ENCODE measurements at regions not wholly inside any gene's neighbourhood (a gene's known extent, or its start where the extent isn't known, plus 50 kb on each side); places are given as distances from the start of the nearest gene placed in this dataset.
"Not testable (repeated sequence)": the region's sequence is repeated elsewhere in the genome, so short reads cannot be mapped to it uniquely, and the experiment has no call there.

- FAIRE-seq (no peak), DNase-seq (ENCODE audit: insufficient read length) (no peak)
- no peak for TF ChIP-seq TAF1 (IDR thresholded peaks at IDR 0.05; ENCODE audit: borderline replicate concordance, low read depth, low read length)
- no peak for TF ChIP-seq POLR2AphosphoS5 (IDR thresholded peaks at IDR 0.05; ENCODE audit: low read depth, low read length)
- no peak for TF ChIP-seq POLR2A (IDR thresholded peaks at IDR 0.05; ENCODE audit: low read depth, low read length)
These were observed 887.4 kb upstream of the ROBO1 start for GRCh38 chr3:80655216-80655615.

- FAIRE-seq (no peak), DNase-seq (ENCODE audit: insufficient read length) (no peak)
- TF ChIP-seq POLR2AphosphoS5 (IDR thresholded peaks at IDR 0.05; ENCODE audit: low read depth, low read length) (no peak), POLR2A (IDR thresholded peaks at IDR 0.05; ENCODE audit: low read depth, low read length) (no peak), TAF1 (IDR thresholded peaks at IDR 0.05; ENCODE audit: borderline replicate concordance, low read depth, low read length) (no peak)
These were observed 881.4 kb upstream of the ROBO1 start for GRCh38 chr3:80649170-80649569.

DNA sequence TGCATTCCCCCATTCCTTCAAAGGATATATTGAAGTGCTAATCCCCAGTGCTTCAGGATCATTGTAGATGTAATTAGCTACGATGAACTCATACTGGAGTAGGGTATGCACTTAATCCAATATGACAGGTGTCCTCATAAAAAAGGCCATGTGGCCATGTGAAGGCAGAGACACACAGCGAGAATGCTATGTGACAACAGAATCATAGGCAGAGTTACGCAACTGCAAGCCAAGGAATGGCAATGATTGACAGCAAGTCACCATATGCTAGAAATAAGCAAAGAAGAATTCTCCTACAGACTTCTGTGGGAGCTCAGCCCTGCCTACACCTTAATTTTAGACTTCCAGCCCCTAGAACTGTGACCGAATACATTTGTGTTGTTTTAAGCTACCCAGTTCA, 875.6 kb upstream of the ROBO1 start:
- DNase-seq (ENCODE audit: insufficient read length), result no peak
- no peak for TF ChIP-seq POLR2A (IDR thresholded peaks at IDR 0.05; ENCODE audit: low read depth, low read length)
- no peak for TF ChIP-seq POLR2AphosphoS5 (IDR thresholded peaks at IDR 0.05; ENCODE audit: low read depth, low read length)
- no peak for TF ChIP-seq TAF1 (IDR thresholded peaks at IDR 0.05; ENCODE audit: borderline replicate concordance, low read depth, low read length)

DNA sequence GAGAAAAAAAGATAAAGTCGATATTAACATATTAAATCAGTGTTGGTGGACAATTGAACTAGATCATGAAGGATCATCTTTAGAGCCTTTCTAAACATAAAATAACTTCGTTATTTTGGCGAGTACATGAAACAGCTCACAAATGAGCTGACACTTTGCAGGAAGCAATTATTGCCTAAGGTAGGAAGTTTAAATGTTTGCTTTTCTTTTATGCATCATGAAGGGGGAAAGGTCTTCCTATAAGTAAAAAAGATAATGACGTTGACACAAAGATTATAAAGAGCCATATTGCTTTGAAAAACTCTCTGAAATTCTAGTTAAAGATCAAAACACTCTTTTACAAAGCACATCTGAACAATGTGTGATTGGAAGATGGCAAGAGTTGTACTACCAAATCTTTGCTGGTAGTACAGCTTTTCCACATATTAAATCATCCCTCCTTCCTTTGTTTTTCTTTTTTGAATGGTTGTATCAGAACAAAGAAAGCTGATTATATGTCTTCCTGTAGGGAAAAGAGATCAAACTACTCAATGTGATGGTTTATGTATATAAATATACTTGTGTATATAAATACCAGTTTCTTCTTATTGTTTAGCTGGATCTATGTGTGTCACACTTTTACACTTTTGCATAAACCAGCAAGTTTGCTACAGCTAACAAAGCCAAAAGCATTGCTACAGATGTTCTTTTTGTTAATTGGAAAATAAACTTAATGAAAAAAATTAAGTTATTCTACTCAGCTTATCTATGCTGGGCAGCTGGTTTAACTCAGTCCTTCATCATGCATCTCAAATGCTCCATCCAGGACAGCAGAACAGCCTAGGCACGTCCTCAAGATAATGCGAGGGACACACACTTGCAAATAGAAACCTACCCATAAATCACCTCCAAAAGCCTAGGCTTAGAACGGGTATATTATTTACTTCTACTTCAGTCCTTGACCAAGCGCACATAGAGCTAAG, 850.8 kb upstream of the ROBO1 start:
- no peak for TF ChIP-seq TAF1 (IDR thresholded peaks at IDR 0.05; ENCODE audit: borderline replicate concordance, low read depth, low read length)
- TF ChIP-seq POLR2AphosphoS5 (IDR thresholded peaks at IDR 0.05; ENCODE audit: low read depth, low read length), result no peak
- no peak for TF ChIP-seq POLR2A (IDR thresholded peaks at IDR 0.05; ENCODE audit: low read depth, low read length)
- FAIRE-seq, result no peak
- DNase-seq (ENCODE audit: insufficient read length), result no peak

More for the DNA sequence above, 875.6 kb upstream of the ROBO1 start:
- no peak for FAIRE-seq

DNA sequence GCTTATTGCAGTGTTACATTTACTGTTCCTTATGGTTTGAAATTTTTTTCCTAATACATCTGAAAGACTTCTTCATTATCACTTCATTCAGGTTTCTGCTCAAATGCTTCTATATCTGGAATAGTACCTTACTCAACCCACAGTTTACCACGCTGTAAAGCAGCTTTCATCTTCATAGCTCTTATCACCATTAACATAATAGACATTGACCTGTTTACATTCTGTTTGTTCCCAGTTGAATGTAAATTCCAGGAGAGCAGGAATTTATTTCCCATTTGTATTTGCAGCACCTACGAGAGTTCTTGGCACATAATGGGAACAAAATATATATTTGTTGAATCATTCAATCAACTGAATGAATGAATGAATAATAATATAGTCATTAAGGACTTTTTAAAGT, 844.6 kb upstream of the ROBO1 start:
- FAIRE-seq (no peak), DNase-seq (ENCODE audit: insufficient read length) (no peak)
- no peak for TF ChIP-seq POLR2A (IDR thresholded peaks at IDR 0.05; ENCODE audit: low read depth, low read length)
- TF ChIP-seq POLR2AphosphoS5 (IDR thresholded peaks at IDR 0.05; ENCODE audit: low read depth, low read length), result no peak
- no peak for TF ChIP-seq TAF1 (IDR thresholded peaks at IDR 0.05; ENCODE audit: borderline replicate concordance, low read depth, low read length)

- FAIRE-seq; DNase-seq (ENCODE audit: insufficient read length): not testable (repeated sequence)
These were observed 840.3 kb upstream of the ROBO1 start for GRCh38 chr3:80608072-80608471.

- FAIRE-seq (no peak), DNase-seq (ENCODE audit: insufficient read length) (no peak)
These were observed 838.3 kb upstream of the ROBO1 start for GRCh38 chr3:80606073-80606472.

GRCh38 chr3:80601479-80601878, 833.7 kb upstream of the ROBO1 start:
- DNase-seq (ENCODE audit: insufficient read length) (no peak), FAIRE-seq (no peak)
- TF ChIP-seq POLR2A (IDR thresholded peaks at IDR 0.05; ENCODE audit: low read depth, low read length) (no peak), POLR2AphosphoS5 (IDR thresholded peaks at IDR 0.05; ENCODE audit: low read depth, low read length) (no peak), TAF1 (IDR thresholded peaks at IDR 0.05; ENCODE audit: borderline replicate concordance, low read depth, low read length) (no peak)

More at GRCh38 chr3:80606073-80606472, 838.3 kb upstream of the ROBO1 start:
- TF ChIP-seq POLR2A (IDR thresholded peaks at IDR 0.05; ENCODE audit: low read depth, low read length), result no peak
- no peak for TF ChIP-seq POLR2AphosphoS5 (IDR thresholded peaks at IDR 0.05; ENCODE audit: low read depth, low read length)
- TF ChIP-seq TAF1 (IDR thresholded peaks at IDR 0.05; ENCODE audit: borderline replicate concordance, low read depth, low read length), result no peak

- TF ChIP-seq POLR2A (IDR thresholded peaks at IDR 0.05; ENCODE audit: low read depth, low read length) (no peak), TAF1 (IDR thresholded peaks at IDR 0.05; ENCODE audit: borderline replicate concordance, low read depth, low read length) (no peak), POLR2AphosphoS5 (IDR thresholded peaks at IDR 0.05; ENCODE audit: low read depth, low read length) (no peak)
- DNase-seq (ENCODE audit: insufficient read length) (no peak), FAIRE-seq (no peak)
These were observed 825.0 kb upstream of the ROBO1 start for GRCh38 chr3:80592792-80593191.

GRCh38 chr3:80586338-80586737, 818.5 kb upstream of the ROBO1 start:
- FAIRE-seq (no peak), DNase-seq (ENCODE audit: insufficient read length) (no peak)
- TF ChIP-seq POLR2A (IDR thresholded peaks at IDR 0.05; ENCODE audit: low read depth, low read length) (no peak), POLR2AphosphoS5 (IDR thresholded peaks at IDR 0.05; ENCODE audit: low read depth, low read length) (no peak), TAF1 (IDR thresholded peaks at IDR 0.05; ENCODE audit: borderline replicate concordance, low read depth, low read length) (no peak)

DNA sequence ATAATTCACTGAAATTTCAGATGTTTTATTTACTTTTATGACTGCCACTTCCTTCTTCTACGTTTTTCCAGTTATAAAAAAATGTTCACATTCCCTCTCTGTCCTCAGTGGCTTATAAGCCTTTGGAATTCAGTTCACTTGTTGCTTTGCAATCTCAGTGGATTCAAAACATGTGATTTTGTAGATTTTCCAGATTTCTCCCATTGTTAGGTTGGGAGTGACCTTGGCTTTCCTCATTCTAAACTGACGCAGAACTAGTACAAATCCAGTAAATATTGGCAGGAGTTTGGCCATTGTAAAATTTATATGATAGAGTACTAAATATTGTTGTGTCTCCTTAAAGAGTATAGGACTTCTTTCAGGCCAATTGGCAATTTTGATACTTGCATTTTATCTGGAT, 812.3 kb upstream of the ROBO1 start:
- no peak for TF ChIP-seq POLR2AphosphoS5 (IDR thresholded peaks at IDR 0.05; ENCODE audit: low read depth, low read length)
- TF ChIP-seq TAF1 (IDR thresholded peaks at IDR 0.05; ENCODE audit: borderline replicate concordance, low read depth, low read length), result no peak
- no peak for FAIRE-seq

DNA sequence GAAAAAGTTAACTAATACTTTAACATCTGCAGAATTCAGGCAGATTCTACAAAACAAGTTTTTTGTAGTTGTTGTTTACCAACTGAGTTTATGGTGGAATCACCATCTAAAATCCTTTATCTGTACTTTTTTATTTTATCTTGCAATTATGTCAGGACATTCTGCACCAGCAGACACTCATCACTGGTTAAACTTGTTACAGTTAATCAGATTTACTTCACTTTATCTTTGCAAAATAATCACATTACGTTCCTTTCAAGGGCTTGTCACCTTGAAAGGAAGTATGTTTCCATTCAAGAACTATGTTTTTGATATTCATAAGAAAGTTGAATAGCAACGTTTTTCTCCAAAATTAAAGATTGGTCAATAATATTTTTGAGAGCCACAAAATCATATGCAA, 796.6 kb upstream of the ROBO1 start:
- no peak for FAIRE-seq

More for the DNA sequence above, 812.3 kb upstream of the ROBO1 start:
- DNase-seq (ENCODE audit: insufficient read length), result no peak

More for the DNA sequence above, 796.6 kb upstream of the ROBO1 start:
- DNase-seq (ENCODE audit: insufficient read length), result no peak
- TF ChIP-seq POLR2AphosphoS5 (IDR thresholded peaks at IDR 0.05; ENCODE audit: low read depth, low read length) (no peak), POLR2A (IDR thresholded peaks at IDR 0.05; ENCODE audit: low read depth, low read length) (no peak), TAF1 (IDR thresholded peaks at IDR 0.05; ENCODE audit: borderline replicate concordance, low read depth, low read length) (no peak)
